Liver (tissue), 8 donors: ENCODE measurements at regions not wholly inside any gene's neighbourhood (a gene's known extent, or its start where the extent isn't known, plus 50 kb on each side); places are given as distances from the start of the nearest gene placed in this dataset.

Source experiments
- DNase-seq: peaks from one replicate; pipeline ENCODE4 v3.0.0-alpha.2; 2017; ENCODE audit warnings: low spot score
- H3K27ac ChIP-seq, 2 donors: one replicate each; pipeline ENCODE4 v1.7.0; 2013; ENCODE audit warnings: inconsistent platforms in 2 of 2, low read length in 2 of 2, control low read depth in 1 of 2, low read depth in 1 of 2, mild to moderate bottlenecking in 1 of 2
- H3K27me3 ChIP-seq, 4 donors: one replicate each; pipeline versions ENCODE4 v1.6.1 to v1.7.0; 2013; ENCODE audit warnings: low read length in 3 of 4, inconsistent platforms in 1 of 4, mild to moderate bottlenecking in 1 of 4, moderate library complexity in 1 of 4; ENCODE audit not compliant: control insufficient read depth in 4 of 4, insufficient read depth in 4 of 4
- H3K36me3 ChIP-seq, 4 donors: one replicate each; pipeline versions ENCODE4 v1.6.1 to v1.7.0; 2013; ENCODE audit warnings: low read length in 3 of 4, mild to moderate bottlenecking in 3 of 4, low read depth in 1 of 4, moderate library complexity in 1 of 4; ENCODE audit not compliant: control insufficient read depth in 4 of 4, insufficient read depth in 3 of 4
- H3K4me1 ChIP-seq, 4 donors: one replicate each; pipeline versions ENCODE4 v1.6.1 to v1.7.0; 2013; ENCODE audit warnings: low read length in 3 of 4, mild to moderate bottlenecking in 3 of 4, moderate library complexity in 1 of 4; ENCODE audit not compliant: control insufficient read depth in 4 of 4, insufficient read depth in 4 of 4
- H3K4me3 ChIP-seq, 3 donors: one replicate each; pipeline versions ENCODE4 v1.6.1 to v1.7.0; 2013; ENCODE audit warnings: low read length in 3 of 3, control low read depth in 1 of 3, low read depth in 1 of 3, mild to moderate bottlenecking in 1 of 3
- H3K9ac ChIP-seq, 2 donors: one replicate each; pipeline ENCODE4 v1.7.0; 2013; ENCODE audit warnings: low read length in 2 of 2, mild to moderate bottlenecking in 2 of 2, moderate library complexity in 2 of 2, control low read depth in 1 of 2, low read depth in 1 of 2
- H3K9me3 ChIP-seq, 4 donors: one replicate each; pipeline versions ENCODE4 v1.6.1 to v1.7.0; 2013; ENCODE audit warnings: low read length in 3 of 4; ENCODE audit not compliant: control insufficient read depth in 4 of 4
- ATF3 ChIP-seq: IDR thresholded peaks from 2 replicates; pipeline ENCODE4 v1.6.1; 2016; ENCODE audit warnings: antibody characterized with exemption
- CTCF ChIP-seq: fragments of 150-350 bp; IDR thresholded peaks from 2 replicates; pipeline ENCODE4 v1.5.1; 2017; ENCODE audit warnings: improper control_type of control experiment, low read depth, low read length; ENCODE audit not compliant: missing input control
- EGR1 ChIP-seq, 2 donors: IDR thresholded peaks; 2 replicates each; pipeline ENCODE4 v1.6.1; 2016 to 2018; ENCODE audit warnings: antibody characterized with exemption in 2 of 2, low read depth in 2 of 2
- FOXA1 ChIP-seq: IDR thresholded peaks from 2 replicates; pipeline ENCODE4 v1.6.1; 2016; ENCODE audit warnings: antibody characterized with exemption
- GABPA ChIP-seq, 2 donors: IDR thresholded peaks in 1 of 2; conservative IDR thresholded peaks in 1 of 2; 2 replicates each; pipeline ENCODE4 v1.6.1; 2016; ENCODE audit warnings: antibody characterized with exemption in 2 of 2, mild to moderate bottlenecking in 1 of 2, moderate library complexity in 1 of 2
- HNF4A ChIP-seq, 2 donors: conservative IDR thresholded peaks; 2 replicates each; pipeline ENCODE4 v1.6.1; 2016; ENCODE audit warnings: antibody characterized with exemption in 2 of 2, mild to moderate bottlenecking in 2 of 2
- JUND ChIP-seq, 2 donors: IDR thresholded peaks; 2 replicates each; pipeline ENCODE4 v1.6.1; 2016; ENCODE audit warnings: antibody characterized with exemption in 2 of 2
- RAD21 ChIP-seq, 2 donors: IDR thresholded peaks; 2 replicates each; pipeline ENCODE4 v1.6.1; 2016; ENCODE audit warnings: antibody characterized with exemption in 2 of 2, mild to moderate bottlenecking in 2 of 2
- REST ChIP-seq: IDR thresholded peaks from 2 replicates; pipeline ENCODE4 v1.6.1; 2016; ENCODE audit warnings: antibody characterized with exemption, mild to moderate bottlenecking
- SP1 ChIP-seq: IDR thresholded peaks from 2 replicates; pipeline ENCODE4 v1.6.1; 2018; ENCODE audit warnings: antibody characterized with exemption, mild to moderate bottlenecking
- TAF1 ChIP-seq: conservative IDR thresholded peaks from 2 replicates; pipeline ENCODE4 v1.6.1; 2016; ENCODE audit warnings: antibody characterized with exemption, mild to moderate bottlenecking
- ZBTB33 ChIP-seq: IDR thresholded peaks from 2 replicates; pipeline ENCODE4 v1.6.1; 2016; ENCODE audit warnings: antibody characterized with exemption
- WGBS: extraction: QIAGEN DNeasy Blood & Tissue Kit; methylation state at CpG from one replicate; pipeline ENCODE4 v1.1.7; 2013; 5-methylcytosine and 5-hydroxymethylcytosine counted together
- TF ChIP-seq, protein P1 (sequence below): IDR thresholded peaks from 2 replicates; pipeline ENCODE4 v1.6.1; 2016; ENCODE audit warnings: antibody characterized with exemption
- donor health status: healthy.
- donor health status: healthy.
- donor health status: healthy.
- donor health status: healthy.
- donor health status: healthy.

GRCh38 chr2:15806801-15807417, 133.4 kb upstream of the MYCN start:
- DNase-seq, result no peak
- no peak overlapping the region for H3K4me3 ChIP-seq
- no peaks in the 10 kb centered on the region for H3K27me3 ChIP-seq
- no peak overlapping the region for H3K27ac ChIP-seq
- no peaks in the 10 kb centered on the region for H3K4me1 ChIP-seq
- H3K9me3 ChIP-seq, result no peaks in the 10 kb centered on the region
- 93% methylated on average over 9 of the region's 9 CpGs for WGBS
- H3K36me3 ChIP-seq, result no peaks in the 10 kb centered on the region
- TF ChIP-seq HNF4A (conservative IDR thresholded peaks at IDR 0.05) (no peak), REST (no peak), ZBTB33 (no peak), EGR1 (IDR thresholded peaks at IDR 0.05; ENCODE audit: low read depth in 2 of 2) (no peak)
- TF ChIP-seq, protein P1, sequence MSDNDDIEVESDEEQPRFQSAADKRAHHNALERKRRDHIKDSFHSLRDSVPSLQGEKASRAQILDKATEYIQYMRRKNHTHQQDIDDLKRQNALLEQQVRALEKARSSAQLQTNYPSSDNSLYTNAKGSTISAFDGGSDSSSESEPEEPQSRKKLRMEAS, result no peak
- no peak overlapping the region for H3K9ac ChIP-seq

DNA sequence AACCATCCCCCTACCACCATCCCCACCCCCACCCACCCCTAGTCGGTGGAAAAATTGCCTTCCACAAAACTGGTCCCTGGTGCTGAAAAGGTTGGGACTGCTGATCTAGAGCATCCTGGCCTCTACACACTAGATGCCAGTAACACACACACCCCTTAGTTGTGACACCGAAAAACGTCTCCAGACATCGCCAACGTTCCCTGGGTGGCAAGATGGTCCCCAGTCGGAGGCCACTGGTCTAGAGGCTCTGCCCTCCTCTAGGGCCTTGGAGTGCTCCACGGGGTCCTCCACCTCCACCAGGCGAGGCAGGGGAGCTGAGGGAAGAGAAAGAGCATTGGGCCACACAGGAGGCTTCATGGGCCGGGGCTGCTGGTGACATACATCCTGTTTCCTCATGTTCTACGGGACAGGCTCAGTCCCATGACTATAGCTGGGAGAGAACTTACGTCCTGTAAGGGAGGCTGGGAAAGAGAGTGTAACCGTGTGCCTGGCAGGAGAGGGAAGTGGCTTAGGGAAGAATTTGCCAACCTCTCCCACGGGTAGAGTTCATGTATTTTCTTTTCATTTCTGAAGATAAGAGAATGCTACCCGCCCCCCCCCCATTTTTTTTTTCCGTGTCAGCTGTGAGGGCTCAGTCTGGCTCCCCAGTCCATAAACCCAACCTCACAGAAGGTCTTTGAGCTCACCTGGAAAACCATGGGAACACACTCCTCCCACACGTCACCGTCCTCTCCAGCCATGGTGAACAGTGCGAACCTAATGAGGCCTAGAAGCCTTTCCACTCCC, 132.7 kb upstream of the MYCN start:
- no peaks in the 10 kb centered on the region for H3K27me3 ChIP-seq
- no peak for TF ChIP-seq RAD21 (IDR thresholded peaks at IDR 0.05)
- no peak for TF ChIP-seq TAF1
- TF ChIP-seq FOXA1, result no peak
- no peak for TF ChIP-seq GABPA (IDR thresholded peaks at IDR 0.05 in 1 of 2, conservative IDR thresholded peaks at IDR 0.05 in 1 of 2)
- no peak for TF ChIP-seq SP1
- no peak for TF ChIP-seq CTCF
- no peak for TF ChIP-seq JUND (IDR thresholded peaks at IDR 0.05)
- no peak for TF ChIP-seq ATF3
- no peaks in the 10 kb centered on the region for H3K4me1 ChIP-seq
- WGBS, result 86% methylated on average over 18 of the region's 18 CpGs
- H3K27ac ChIP-seq, result no peak overlapping the region
- no peak overlapping the region for H3K9ac ChIP-seq
- no peak for DNase-seq
- no peaks in the 10 kb centered on the region for H3K9me3 ChIP-seq
- no peak overlapping the region for H3K4me3 ChIP-seq
- no peaks in the 10 kb centered on the region for H3K36me3 ChIP-seq
